Activated T-helper 17 cell treated with anti-CD3 and anti-CD28 coated beads, Interleukin-2, amount 50 U/mL, for 72 hours (primary cell): ENCODE measurements at regions not wholly inside any gene's neighbourhood (a gene's known extent, or its start where the extent isn't known, plus 50 kb on each side); places are given as distances from the start of the nearest gene placed in this dataset.
"Not testable (repeated sequence)": the region's sequence is repeated elsewhere in the genome, so short reads cannot be mapped to it uniquely, and the experiment has no call there.

Source experiments
- ATAC-seq: fragments of 150-1000 bp; cut with Tn5 transposase; replicated peaks from 2 replicates; pipeline ENCODE4 v1.10.0; 2021; ENCODE audit warnings: mild to moderate bottlenecking, moderate library complexity
- H3K27ac Mint-ChIP-seq: one replicate; pipeline ENCODE4 v1.8.0; 2022; ENCODE audit warnings: mixed read lengths
- H3K27me3 Mint-ChIP-seq: one replicate; pipeline ENCODE4 v1.8.0; 2022; ENCODE audit warnings: mixed read lengths
- H3K36me3 Mint-ChIP-seq: one replicate; pipeline ENCODE4 v1.8.0; 2022; ENCODE audit warnings: low read depth, mild to moderate bottlenecking, mixed read lengths
- H3K4me1 Mint-ChIP-seq: one replicate; pipeline ENCODE4 v1.8.0; 2022; ENCODE audit warnings: mixed read lengths
- H3K4me3 Mint-ChIP-seq: one replicate; pipeline ENCODE4 v1.8.0; 2022; ENCODE audit warnings: mild to moderate bottlenecking, mixed read lengths
- H3K9me3 Mint-ChIP-seq: one replicate; pipeline ENCODE4 v1.8.0; 2022; ENCODE audit warnings: mixed read lengths

- ATAC-seq, result no peak
- H3K27ac Mint-ChIP-seq, result no peak overlapping the region
- H3K36me3 Mint-ChIP-seq, result no peaks in the 10 kb centered on the region
- H3K4me3 Mint-ChIP-seq, result no peak overlapping the region
- H3K4me1 Mint-ChIP-seq, result no peaks in the 10 kb centered on the region
- no peaks in the 10 kb centered on the region for H3K27me3 Mint-ChIP-seq
- no peaks in the 10 kb centered on the region for H3K9me3 Mint-ChIP-seq
Measured at GRCh38 chr2:215651412-215651811, 215.5 kb upstream of the FN1 start.

- H3K27me3 Mint-ChIP-seq, result no peaks in the 10 kb centered on the region
- no peak overlapping the region for H3K4me3 Mint-ChIP-seq
- H3K9me3 Mint-ChIP-seq, result peaks cover 7% of the 10 kb centered on the region
- H3K27ac Mint-ChIP-seq, result no peak overlapping the region
- no peak for ATAC-seq
- H3K4me1 Mint-ChIP-seq, result no peaks in the 10 kb centered on the region
- no peaks in the 10 kb centered on the region for H3K36me3 Mint-ChIP-seq
Measured at GRCh38 chr2:215644233-215644897, 208.5 kb upstream of the FN1 start.

- no peak for ATAC-seq
- Mint-ChIP-seq H3K36me3 (no peaks in the 10 kb centered on the region), H3K27ac (no peak overlapping the region), H3K27me3 (peaks cover 3% of the 10 kb centered on the region), H3K9me3 (peaks cover 22% of the 10 kb centered on the region), H3K4me3 (no peak overlapping the region), H3K4me1 (no peaks in the 10 kb centered on the region)
Measured at GRCh38 chr2:215638687-215639086, 202.8 kb upstream of the FN1 start.

GRCh38 chr2:215637651-215638050 is 201.8 kb upstream of the FN1 start:
- no peak for ATAC-seq
- Mint-ChIP-seq H3K27me3 (peaks cover 3% of the 10 kb centered on the region), H3K4me1 (no peaks in the 10 kb centered on the region)

GRCh38 chr2:215636816-215637215 is 200.9 kb upstream of the FN1 start:
- H3K36me3 Mint-ChIP-seq, result no peaks in the 10 kb centered on the region
- ATAC-seq, result no peak

More at GRCh38 chr2:215637651-215638050, 201.8 kb upstream of the FN1 start:
- Mint-ChIP-seq H3K4me3 (no peak overlapping the region), H3K9me3 (peaks cover 28% of the 10 kb centered on the region), H3K27ac (no peak overlapping the region), H3K36me3 (no peaks in the 10 kb centered on the region)

GRCh38 chr2:215635788-215636139 is 199.9 kb upstream of the FN1 start:
- no peak overlapping the region for H3K4me3 Mint-ChIP-seq
- peaks cover 3% of the 10 kb centered on the region for H3K27me3 Mint-ChIP-seq
- no peaks in the 10 kb centered on the region for H3K36me3 Mint-ChIP-seq
- H3K9me3 Mint-ChIP-seq, result peaks cover 29% of the 10 kb centered on the region
- H3K4me1 Mint-ChIP-seq, result no peaks in the 10 kb centered on the region
- H3K27ac Mint-ChIP-seq, result no peak overlapping the region
- no peak for ATAC-seq

More at GRCh38 chr2:215636816-215637215, 200.9 kb upstream of the FN1 start:
- H3K27me3 Mint-ChIP-seq, result peaks cover 3% of the 10 kb centered on the region
- no peak overlapping the region for H3K27ac Mint-ChIP-seq
- no peak overlapping the region for H3K4me3 Mint-ChIP-seq
- no peaks in the 10 kb centered on the region for H3K4me1 Mint-ChIP-seq
- peaks cover 26% of the 10 kb centered on the region for H3K9me3 Mint-ChIP-seq

GRCh38 chr2:215635071-215635787 is 199.4 kb upstream of the FN1 start:
- no peaks in the 10 kb centered on the region for H3K36me3 Mint-ChIP-seq
- ATAC-seq, result no peak
- peaks cover 29% of the 10 kb centered on the region for H3K9me3 Mint-ChIP-seq

GRCh38 chr2:215633360-215633759 is 197.5 kb upstream of the FN1 start:
- no peak overlapping the region for H3K4me3 Mint-ChIP-seq
- H3K9me3 Mint-ChIP-seq, result peaks cover 18% of the 10 kb centered on the region
- ATAC-seq, result no peak
- H3K36me3 Mint-ChIP-seq, result no peaks in the 10 kb centered on the region
- H3K4me1 Mint-ChIP-seq, result no peaks in the 10 kb centered on the region
- peaks cover 3% of the 10 kb centered on the region for H3K27me3 Mint-ChIP-seq
- no peak overlapping the region for H3K27ac Mint-ChIP-seq

More at GRCh38 chr2:215635071-215635787, 199.4 kb upstream of the FN1 start:
- H3K27ac Mint-ChIP-seq, result no peak overlapping the region
- H3K4me1 Mint-ChIP-seq, result no peaks in the 10 kb centered on the region
- H3K4me3 Mint-ChIP-seq, result no peak overlapping the region
- H3K27me3 Mint-ChIP-seq, result peaks cover 3% of the 10 kb centered on the region

- peaks cover 3% of the 10 kb centered on the region for H3K27me3 Mint-ChIP-seq
- H3K4me1 Mint-ChIP-seq, result no peaks in the 10 kb centered on the region
- H3K9me3 Mint-ChIP-seq, result peaks cover 16% of the 10 kb centered on the region
- ATAC-seq, result no peak
- H3K27ac Mint-ChIP-seq, result no peak overlapping the region
- H3K36me3 Mint-ChIP-seq, result no peaks in the 10 kb centered on the region
- no peak overlapping the region for H3K4me3 Mint-ChIP-seq
Measured at GRCh38 chr2:215631696-215632095, 195.8 kb upstream of the FN1 start.

- not testable (repeated sequence) for H3K4me3 Mint-ChIP-seq, ATAC-seq, H3K36me3 Mint-ChIP-seq, H3K27ac Mint-ChIP-seq, H3K4me1 Mint-ChIP-seq, H3K27me3 Mint-ChIP-seq
- peaks cover 16% of the 10 kb centered on the region for H3K9me3 Mint-ChIP-seq
Measured at GRCh38 chr2:215630796-215631195, 194.9 kb upstream of the FN1 start.

- Mint-ChIP-seq H3K36me3 (no peaks in the 10 kb centered on the region), H3K4me3 (no peak overlapping the region), H3K27me3 (no peaks in the 10 kb centered on the region), H3K27ac (no peak overlapping the region), H3K9me3 (peaks cover 4% of the 10 kb centered on the region), H3K4me1 (no peaks in the 10 kb centered on the region)
- no peak for ATAC-seq
Measured at GRCh38 chr2:215627771-215628170, 191.9 kb upstream of the FN1 start.

GRCh38 chr2:215626812-215627281 is 191.0 kb upstream of the FN1 start:
- no peak overlapping the region for H3K4me3 Mint-ChIP-seq
- no peaks in the 10 kb centered on the region for H3K36me3 Mint-ChIP-seq
- no peak overlapping the region for H3K27ac Mint-ChIP-seq

GRCh38 chr2:215626063-215626462 is 190.2 kb upstream of the FN1 start:
- Mint-ChIP-seq H3K36me3 (no peaks in the 10 kb centered on the region), H3K4me1 (no peaks in the 10 kb centered on the region), H3K27me3 (peaks cover 2% of the 10 kb centered on the region), H3K4me3 (no peak overlapping the region), H3K9me3 (no peaks in the 10 kb centered on the region), H3K27ac (no peak overlapping the region)
- ATAC-seq, result no peak

More at GRCh38 chr2:215626812-215627281, 191.0 kb upstream of the FN1 start:
- no peaks in the 10 kb centered on the region for H3K4me1 Mint-ChIP-seq
- peaks cover 4% of the 10 kb centered on the region for H3K9me3 Mint-ChIP-seq
- no peak for ATAC-seq
- no peaks in the 10 kb centered on the region for H3K27me3 Mint-ChIP-seq

- H3K9me3 Mint-ChIP-seq, result no peaks in the 10 kb centered on the region
- no peaks in the 10 kb centered on the region for H3K36me3 Mint-ChIP-seq
- no peaks in the 10 kb centered on the region for H3K4me1 Mint-ChIP-seq
- ATAC-seq, result no peak
- H3K4me3 Mint-ChIP-seq, result no peak overlapping the region
- no peak overlapping the region for H3K27ac Mint-ChIP-seq
- peaks cover 7% of the 10 kb centered on the region for H3K27me3 Mint-ChIP-seq
Measured at GRCh38 chr2:215625207-215625606, 189.3 kb upstream of the FN1 start.

- ATAC-seq, result no peak
- Mint-ChIP-seq H3K27ac (no peak overlapping the region), H3K27me3 (peaks cover 7% of the 10 kb centered on the region), H3K9me3 (no peaks in the 10 kb centered on the region), H3K36me3 (no peaks in the 10 kb centered on the region), H3K4me1 (no peaks in the 10 kb centered on the region), H3K4me3 (no peak overlapping the region)
Measured at GRCh38 chr2:215624423-215624829, 188.6 kb upstream of the FN1 start.
